ENCODE measurements at regions not wholly inside any gene's neighbourhood (a gene's known extent, or its start where the extent isn't known, plus 50 kb on each side); places are given as distances from the start of the nearest gene placed in this dataset.

DNA sequence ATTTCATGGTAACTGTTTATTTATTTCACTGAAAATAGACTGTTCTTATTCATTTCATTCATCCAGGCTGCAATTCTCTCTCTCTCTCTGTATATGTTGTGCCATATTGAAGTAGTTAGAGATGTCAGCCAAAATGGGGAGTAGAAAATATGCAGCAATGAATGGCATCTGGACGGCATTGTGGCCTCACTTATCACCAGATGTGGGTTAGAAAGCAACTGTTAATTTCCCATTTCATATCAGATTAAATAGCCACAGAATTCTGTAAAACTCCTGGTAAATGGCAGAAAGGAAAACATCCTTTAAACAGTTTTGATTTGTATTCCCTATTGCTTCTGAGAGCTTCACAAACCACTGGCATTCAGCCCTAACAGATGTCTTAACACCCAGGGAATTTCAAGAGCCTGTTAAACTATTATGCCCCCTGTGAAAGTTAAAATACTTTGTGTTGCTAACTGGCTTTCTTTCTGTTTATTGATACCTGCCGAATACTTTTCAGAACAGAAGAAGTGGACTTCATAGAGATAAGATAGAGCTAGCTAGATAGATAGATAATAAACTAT, 1763.3 kb upstream of the MIR17HG start:
- no peaks in the 10 kb centered on the region; the same call in 1 of the 2 replicates for H3K4me1 ChIP-seq (replicated peaks)
- DNase-seq (ENCODE audit: low read depth in 1 of 2, low spot score in 2 of 2): peak in 1 of 2 experiments; percentile 16
- H3K27ac ChIP-seq: no peak overlapping the region
- no peaks in the 10 kb centered on the region for H3K27me3 ChIP-seq (replicated peaks)
- H3K9me3 ChIP-seq (replicated peaks): no peaks in the 10 kb centered on the region
- H3K36me3 ChIP-seq: no peaks in the 10 kb centered on the region
- H3K4me3 ChIP-seq: no peak overlapping the region

DNA sequence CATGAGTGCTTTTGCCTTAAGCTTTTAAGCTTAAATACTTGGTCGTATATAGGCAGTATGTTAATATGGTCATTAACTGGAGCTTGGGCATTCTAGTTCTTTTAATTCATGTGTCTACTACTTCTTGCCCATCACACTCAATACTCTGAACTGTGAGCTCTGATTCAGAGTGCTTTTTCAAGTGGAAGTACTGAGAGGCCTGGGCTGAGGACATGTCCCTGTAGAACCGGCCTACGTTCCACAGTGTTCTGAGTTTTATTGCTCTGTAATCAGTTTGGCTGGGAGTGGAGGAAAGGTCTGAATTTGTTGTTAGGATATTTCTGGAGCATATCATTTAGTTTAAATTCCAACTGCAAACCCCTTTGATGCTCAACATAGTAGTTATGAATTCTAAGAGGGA, 1744.8 kb upstream of the MIR17HG start:
- no peak for DNase-seq (ENCODE audit: low read depth in 1 of 2, low spot score in 2 of 2)
- Histone ChIP-seq H3K27ac (no peak overlapping the region), H3K4me3 (no peak overlapping the region), H3K27me3 (replicated peaks) (no peaks in the 10 kb centered on the region), H3K4me1 (replicated peaks) (no peaks in the 10 kb centered on the region), H3K9me3 (replicated peaks) (no peaks in the 10 kb centered on the region), H3K36me3 (no peaks in the 10 kb centered on the region)

DNA sequence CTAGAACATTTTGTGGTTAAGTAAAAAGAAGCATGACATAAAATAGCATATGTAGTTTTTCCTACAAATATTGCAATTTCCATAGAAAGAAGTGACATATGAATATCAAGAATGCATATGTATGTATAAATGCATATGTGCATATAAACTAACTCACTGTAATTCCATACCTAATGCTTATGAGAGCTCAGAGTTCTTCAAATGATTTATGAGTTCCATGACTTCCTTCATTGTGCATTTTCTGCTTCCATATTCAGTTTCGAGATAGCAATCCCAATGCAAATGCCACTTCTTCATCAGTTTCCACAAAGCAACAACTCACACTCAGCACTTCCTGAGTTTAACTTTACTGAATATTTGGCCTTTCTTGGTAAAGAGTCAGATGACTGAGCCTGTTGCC, 1744.3 kb upstream of the MIR17HG start:
- H3K4me1 ChIP-seq (replicated peaks): no peaks in the 10 kb centered on the region
- no peak overlapping the region for H3K4me3 ChIP-seq
- H3K36me3 ChIP-seq: no peaks in the 10 kb centered on the region
- no peak overlapping the region for H3K27ac ChIP-seq
- DNase-seq (ENCODE audit: low read depth in 1 of 2, low spot score in 2 of 2): no peak
- H3K9me3 ChIP-seq (replicated peaks): no peaks in the 10 kb centered on the region
- H3K27me3 ChIP-seq (replicated peaks): no peaks in the 10 kb centered on the region

DNA sequence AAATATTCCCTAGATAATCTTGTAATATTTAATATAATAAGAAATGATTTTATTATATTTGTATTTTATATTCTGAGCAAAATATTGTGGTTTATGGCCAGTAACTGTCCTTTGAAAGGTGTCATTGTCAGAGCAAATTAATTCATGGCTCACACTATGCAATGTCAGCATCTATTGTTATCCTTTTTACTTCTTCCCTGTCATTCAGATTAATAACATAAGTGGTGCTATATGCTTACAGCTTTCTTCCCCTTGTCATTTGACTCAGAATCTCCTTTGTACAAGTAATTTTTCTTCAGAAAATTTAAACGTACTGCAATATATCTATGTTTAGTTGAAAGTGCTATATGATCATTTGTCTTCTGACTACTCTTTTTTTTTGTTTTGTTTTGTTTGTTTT, 1738.2 kb upstream of the MIR17HG start:
- no peak for DNase-seq (ENCODE audit: low read depth in 1 of 2, low spot score in 2 of 2)
- H3K4me3 ChIP-seq: no peak overlapping the region
- no peak overlapping the region for H3K27ac ChIP-seq
- H3K27me3 ChIP-seq (replicated peaks): no peaks in the 10 kb centered on the region
- H3K36me3 ChIP-seq: no peaks in the 10 kb centered on the region
- H3K9me3 ChIP-seq (replicated peaks): no peaks in the 10 kb centered on the region
- H3K4me1 ChIP-seq (replicated peaks): no peaks in the 10 kb centered on the region

DNA sequence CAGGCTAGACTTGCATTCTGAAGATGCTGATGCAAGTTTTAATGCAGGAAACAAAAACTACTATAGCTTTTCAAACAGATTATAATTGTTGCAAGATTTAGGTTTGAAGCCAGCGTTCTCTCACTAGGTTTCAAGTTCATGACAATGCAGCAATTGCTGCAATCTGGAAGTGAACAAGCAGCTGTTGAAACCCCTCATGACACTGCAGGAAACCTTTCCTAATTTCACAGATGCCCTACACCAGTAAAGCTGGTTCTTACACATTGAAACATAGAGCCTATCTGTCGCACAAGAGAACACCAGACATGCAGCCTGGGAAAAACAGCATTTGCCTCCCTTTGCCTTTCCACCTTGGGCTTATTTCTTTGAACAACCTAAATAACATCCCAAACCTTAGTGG, 1737.2 kb upstream of the MIR17HG start:
- Histone ChIP-seq H3K36me3 (no peaks in the 10 kb centered on the region), H3K27ac (no peak overlapping the region)

DNA sequence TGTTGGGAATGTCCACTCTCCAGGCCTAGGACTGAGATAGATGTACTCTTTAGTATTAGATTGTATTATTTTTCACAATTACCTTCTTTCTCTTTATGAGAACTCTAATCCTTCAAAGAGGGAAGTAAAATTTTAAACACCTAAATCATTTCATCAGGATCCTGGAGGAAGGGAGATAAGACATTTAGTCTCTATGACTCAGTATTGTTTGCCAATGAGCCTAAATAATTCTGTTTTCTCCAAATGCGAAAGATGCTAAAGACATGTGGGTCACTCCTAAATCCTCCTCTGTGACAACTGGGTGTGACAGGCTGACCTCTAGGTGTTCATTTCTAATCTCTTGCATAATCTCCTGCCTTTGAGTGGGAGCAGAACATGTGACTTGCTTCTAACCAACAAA, 1736.6 kb upstream of the MIR17HG start:
- Histone ChIP-seq H3K9me3 (replicated peaks) (no peaks in the 10 kb centered on the region), H3K27me3 (replicated peaks) (no peaks in the 10 kb centered on the region), H3K4me1 (replicated peaks) (no peaks in the 10 kb centered on the region), H3K4me3 (no peak overlapping the region), H3K27ac (no peak overlapping the region), H3K36me3 (no peaks in the 10 kb centered on the region)
- DNase-seq (ENCODE audit: low read depth in 1 of 2, low spot score in 2 of 2): no peak

More for the DNA sequence above, 1737.2 kb upstream of the MIR17HG start:
- H3K9me3 ChIP-seq (replicated peaks): no peaks in the 10 kb centered on the region
- no peaks in the 10 kb centered on the region for H3K27me3 ChIP-seq (replicated peaks)
- H3K4me1 ChIP-seq (replicated peaks): no peaks in the 10 kb centered on the region
- no peak for DNase-seq (ENCODE audit: low read depth in 1 of 2, low spot score in 2 of 2)
- H3K4me3 ChIP-seq: no peak overlapping the region

DNA sequence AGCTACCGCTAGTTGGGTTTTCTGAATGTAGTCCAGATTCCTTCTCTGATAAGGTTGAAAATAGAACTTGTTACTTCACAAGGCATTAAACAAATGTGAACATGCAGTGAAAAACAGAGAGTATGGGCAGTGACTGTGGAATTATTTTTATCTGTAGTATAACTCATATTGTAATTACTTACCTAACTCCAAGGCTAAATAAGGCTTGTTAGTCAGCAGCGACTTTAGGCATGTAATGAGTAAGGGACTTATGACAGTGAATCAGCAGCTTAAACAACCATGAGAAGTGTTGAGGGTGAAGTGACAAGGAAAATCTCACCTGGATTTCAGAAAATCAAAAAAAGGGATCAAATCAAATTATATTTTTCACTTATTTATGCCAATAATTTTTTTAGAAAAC, 1719.5 kb upstream of the MIR17HG start:
- H3K27ac ChIP-seq: no peak overlapping the region
- H3K4me1 ChIP-seq (replicated peaks): no peaks in the 10 kb centered on the region
- DNase-seq (ENCODE audit: low read depth in 1 of 2, low spot score in 2 of 2): no peak
- H3K9me3 ChIP-seq (replicated peaks): no peaks in the 10 kb centered on the region
- H3K36me3 ChIP-seq: no peaks in the 10 kb centered on the region
- no peak overlapping the region for H3K4me3 ChIP-seq
- no peaks in the 10 kb centered on the region for H3K27me3 ChIP-seq (replicated peaks)

DNA sequence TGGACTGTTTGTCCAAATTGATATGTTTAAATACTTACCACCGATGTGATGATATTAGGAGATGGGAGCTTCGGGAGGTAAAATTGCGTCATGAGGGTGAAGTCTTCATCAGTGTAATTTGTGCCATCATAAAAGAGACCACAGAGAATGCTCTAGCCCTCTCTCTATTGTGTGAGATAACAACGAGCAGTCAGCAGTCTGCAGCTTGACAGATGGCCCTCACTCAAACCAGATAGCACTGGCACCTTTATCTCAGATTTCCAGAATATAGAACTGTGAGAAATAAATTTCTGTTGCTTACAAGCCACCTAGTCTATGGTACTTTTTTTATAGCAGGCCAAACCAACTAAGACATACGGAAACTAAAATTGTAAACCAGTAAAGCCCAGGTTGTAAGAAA, 1718.9 kb upstream of the MIR17HG start:
- no peak for DNase-seq (ENCODE audit: low read depth in 1 of 2, low spot score in 2 of 2)
- no peaks in the 10 kb centered on the region for H3K9me3 ChIP-seq (replicated peaks)
- no peak overlapping the region for H3K4me3 ChIP-seq
- no peaks in the 10 kb centered on the region for H3K4me1 ChIP-seq (replicated peaks)
- H3K27me3 ChIP-seq (replicated peaks): no peaks in the 10 kb centered on the region
- H3K27ac ChIP-seq: no peak overlapping the region
- H3K36me3 ChIP-seq: no peaks in the 10 kb centered on the region

DNA sequence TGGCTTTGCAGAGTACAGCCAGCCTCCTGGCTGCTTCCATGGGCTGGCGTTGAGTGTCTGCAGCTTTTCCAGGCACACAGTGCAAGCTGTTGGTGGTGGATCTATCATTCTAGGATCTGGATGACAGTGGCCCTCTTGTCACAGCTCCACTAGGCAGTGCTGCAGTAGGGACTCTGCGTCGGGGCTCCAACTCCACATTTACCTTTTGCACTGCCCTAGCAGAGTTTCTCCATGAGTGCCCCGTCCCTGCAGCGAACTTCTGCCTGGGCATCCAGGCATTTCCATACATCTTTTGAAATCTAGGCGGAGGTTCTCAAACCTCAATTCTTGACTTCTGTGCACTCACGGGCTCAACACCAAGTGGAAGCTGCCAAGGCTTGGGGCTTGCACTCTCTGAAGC, 1697.3 kb upstream of the MIR17HG start:
- Histone ChIP-seq H3K27ac (no peak overlapping the region), H3K9me3 (replicated peaks) (no peaks in the 10 kb centered on the region; the same call in 1 of the 2 replicates), H3K27me3 (replicated peaks) (no peaks in the 10 kb centered on the region), H3K4me1 (replicated peaks) (no peaks in the 10 kb centered on the region), H3K4me3 (no peak overlapping the region), H3K36me3 (no peaks in the 10 kb centered on the region)
- no peak for DNase-seq (ENCODE audit: low read depth in 1 of 2, low spot score in 2 of 2)

DNA sequence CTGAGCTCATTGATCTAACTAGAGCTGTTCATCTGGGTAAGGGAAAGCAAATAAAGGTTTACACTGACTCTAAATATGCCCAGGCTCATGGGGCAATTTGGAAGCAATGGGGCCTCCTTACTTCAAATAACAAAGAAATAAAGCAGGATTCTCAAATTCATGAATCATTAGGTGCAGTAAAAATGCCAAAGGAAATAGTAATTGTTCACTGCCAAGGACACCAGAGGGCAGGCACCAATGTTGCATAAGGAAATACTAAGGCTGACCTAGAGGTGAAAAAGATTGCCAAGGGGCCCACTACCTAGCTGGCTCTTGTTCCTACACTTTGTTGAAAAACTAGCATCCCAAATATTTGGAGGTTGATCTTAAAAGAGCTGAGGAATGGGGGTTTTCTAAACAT, 1686.7 kb upstream of the MIR17HG start:
- Histone ChIP-seq H3K27ac (no peak overlapping the region), H3K4me1 (replicated peaks) (no peaks in the 10 kb centered on the region), H3K36me3 (no peaks in the 10 kb centered on the region), H3K4me3 (no peak overlapping the region), H3K27me3 (replicated peaks) (no peaks in the 10 kb centered on the region), H3K9me3 (replicated peaks) (no peaks in the 10 kb centered on the region)
- DNase-seq (ENCODE audit: low read depth in 1 of 2, low spot score in 2 of 2): no peak

DNA sequence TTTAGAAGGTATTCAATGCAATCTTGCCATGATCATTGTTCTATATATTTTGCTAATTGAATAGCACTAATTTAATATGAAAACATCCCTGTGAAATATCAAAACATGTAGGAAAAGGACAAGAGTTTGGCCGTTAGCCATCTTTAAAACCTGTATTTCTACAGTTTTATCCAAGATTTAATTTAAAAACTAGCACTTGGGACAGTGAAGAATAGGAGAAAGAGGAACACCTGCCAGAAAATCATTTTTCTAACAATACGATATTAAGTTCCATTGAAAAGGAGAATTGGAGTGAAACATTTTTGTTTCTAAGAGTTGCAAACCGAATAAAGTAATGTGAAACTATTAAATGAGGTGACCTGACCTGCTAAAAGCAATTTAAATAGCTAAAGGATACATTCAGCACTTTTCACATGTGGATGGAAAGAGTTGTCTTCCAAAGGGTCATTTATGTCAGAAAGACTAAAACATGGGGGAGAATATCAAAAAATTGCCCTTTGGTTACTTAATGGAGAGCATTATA, 1673.6 kb upstream of the MIR17HG start:
- no peak overlapping the region for H3K4me3 ChIP-seq
- no peaks in the 10 kb centered on the region for H3K36me3 ChIP-seq

DNA sequence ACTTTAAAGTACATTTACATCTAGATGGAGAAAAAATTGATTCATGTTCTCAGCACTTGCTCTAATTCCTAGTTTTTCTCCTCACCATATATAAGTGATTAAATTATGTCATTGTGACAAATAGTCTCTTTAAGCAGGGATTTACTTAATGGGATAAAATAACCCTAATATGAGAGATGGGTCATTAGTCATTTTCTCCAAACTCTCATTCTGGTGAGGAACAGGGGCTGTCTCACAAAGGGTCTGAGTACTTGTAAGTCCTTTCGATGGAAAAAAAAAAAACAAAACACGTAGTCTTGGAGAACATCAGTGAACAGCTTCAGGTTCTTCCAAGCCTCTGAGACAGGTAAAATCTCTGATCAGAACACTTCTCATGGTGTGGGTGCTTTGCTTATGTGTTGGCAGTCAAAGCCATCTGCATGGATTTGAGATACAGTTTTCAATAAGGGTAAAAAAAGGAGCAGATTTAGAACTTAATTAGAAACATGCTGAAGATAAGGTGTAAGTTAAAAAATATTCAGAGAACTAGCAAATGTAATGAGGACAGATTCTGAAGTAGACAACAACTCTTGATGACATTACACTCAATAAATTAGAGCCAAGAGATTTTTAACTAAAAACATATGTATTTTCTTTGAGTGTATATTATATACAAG, 1668.9 kb upstream of the MIR17HG start:
- Histone ChIP-seq H3K4me1 (replicated peaks) (no peaks in the 10 kb centered on the region), H3K36me3 (no peaks in the 10 kb centered on the region), H3K4me3 (no peak overlapping the region), H3K9me3 (replicated peaks) (no peaks in the 10 kb centered on the region), H3K27me3 (replicated peaks) (no peaks in the 10 kb centered on the region), H3K27ac (no peak overlapping the region)
- no peak for DNase-seq (ENCODE audit: low read depth in 1 of 2, low spot score in 2 of 2)

More for the DNA sequence above, 1673.6 kb upstream of the MIR17HG start:
- Histone ChIP-seq H3K27me3 (replicated peaks) (no peaks in the 10 kb centered on the region), H3K4me1 (replicated peaks) (no peaks in the 10 kb centered on the region), H3K9me3 (replicated peaks) (no peaks in the 10 kb centered on the region), H3K27ac (no peak overlapping the region)
- DNase-seq (ENCODE audit: low read depth in 1 of 2, low spot score in 2 of 2): no peak

DNA sequence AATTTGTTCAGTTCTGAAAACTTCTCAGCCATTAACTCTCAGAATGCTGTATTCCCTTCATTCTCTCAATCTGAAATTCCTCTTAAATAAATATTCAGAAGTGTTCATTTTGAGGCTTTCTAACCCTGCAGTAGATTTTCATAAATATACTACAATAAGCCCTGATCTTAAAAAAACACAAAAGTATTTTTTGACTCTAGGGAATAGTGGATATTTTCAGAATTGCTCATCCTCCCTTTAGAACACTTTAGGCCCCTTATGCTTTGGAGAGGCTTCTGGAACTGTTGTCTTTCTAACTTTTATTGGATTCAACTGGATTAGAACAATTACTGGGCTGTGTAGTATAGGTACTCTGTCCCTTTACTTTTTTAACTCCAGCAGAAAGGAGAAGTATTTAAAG, 1662.6 kb upstream of the MIR17HG start:
- Histone ChIP-seq H3K4me3 (no peak overlapping the region), H3K4me1 (replicated peaks) (no peaks in the 10 kb centered on the region), H3K27me3 (replicated peaks) (no peaks in the 10 kb centered on the region), H3K9me3 (replicated peaks) (no peaks in the 10 kb centered on the region), H3K27ac (no peak overlapping the region), H3K36me3 (no peaks in the 10 kb centered on the region)
- no peak for DNase-seq (ENCODE audit: low read depth in 1 of 2, low spot score in 2 of 2)

DNA sequence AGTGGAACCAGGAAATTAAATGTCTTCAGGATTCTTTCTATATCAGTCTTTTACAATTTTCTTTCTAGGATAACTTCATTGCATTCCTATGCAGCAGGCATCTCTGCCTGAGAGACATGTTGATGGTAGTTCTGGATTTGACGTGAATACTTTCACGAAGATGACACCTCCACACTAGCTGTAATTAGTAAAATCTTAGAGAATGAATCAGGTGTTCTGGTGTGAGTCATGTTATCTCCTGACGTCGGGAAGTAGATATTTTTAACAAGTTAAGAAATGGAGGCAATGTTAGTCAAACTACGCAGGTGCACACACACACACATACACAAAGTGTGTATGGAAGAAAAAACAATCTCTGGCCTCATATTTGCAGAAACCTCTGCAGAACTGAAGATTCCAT, 1661.3 kb upstream of the MIR17HG start:
- Histone ChIP-seq H3K9me3 (replicated peaks) (no peaks in the 10 kb centered on the region), H3K4me3 (no peak overlapping the region), H3K36me3 (no peaks in the 10 kb centered on the region), H3K27ac (no peak overlapping the region), H3K27me3 (replicated peaks) (no peaks in the 10 kb centered on the region), H3K4me1 (replicated peaks) (no peaks in the 10 kb centered on the region)
- DNase-seq (ENCODE audit: low read depth in 1 of 2, low spot score in 2 of 2): no peak

DNA sequence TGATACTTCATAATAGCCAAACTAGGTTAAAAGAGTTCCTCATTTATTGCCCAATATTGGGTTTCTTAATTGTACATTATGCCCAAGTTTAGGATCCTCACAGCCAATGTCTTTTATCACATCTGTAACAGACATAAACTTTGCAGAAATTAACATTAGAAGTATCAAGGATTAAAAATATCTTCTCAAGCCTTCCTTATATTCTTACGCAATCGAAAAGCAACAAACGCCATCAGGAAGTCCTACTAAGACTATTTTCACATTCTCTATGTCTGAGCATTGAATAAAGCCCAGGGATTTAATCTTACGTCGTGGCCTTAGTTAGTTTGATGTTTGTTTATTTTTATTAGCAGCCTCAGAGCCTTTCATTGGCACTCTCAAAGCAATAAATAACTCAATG, 1660.4 kb upstream of the MIR17HG start:
- H3K9me3 ChIP-seq (replicated peaks): no peaks in the 10 kb centered on the region
- no peak overlapping the region for H3K27ac ChIP-seq
- no peaks in the 10 kb centered on the region for H3K27me3 ChIP-seq (replicated peaks)
- H3K36me3 ChIP-seq: no peaks in the 10 kb centered on the region
- H3K4me1 ChIP-seq (replicated peaks): no peaks in the 10 kb centered on the region
- H3K4me3 ChIP-seq: no peak overlapping the region
- DNase-seq (ENCODE audit: low read depth in 1 of 2, low spot score in 2 of 2): no peak
